Skeletal muscle cell (primary cell): ENCODE measurements at regions not wholly inside any gene's neighbourhood (a gene's known extent, or its start where the extent isn't known, plus 50 kb on each side); places are given as distances from the start of the nearest gene placed in this dataset.

Experiments
- DNase-seq: peaks from one replicate; pipeline ENCODE4 v3.0.0-alpha.2; 2010; ENCODE audit warnings: low read depth
- H3K4me3 ChIP-seq: 2 replicates; pipeline ENCODE4 v1.5.1; 2011; ENCODE audit warnings: low read depth, mild to moderate bottlenecking, control low read depth, low read length, moderate library complexity

GRCh38 chr6:68427630-68428029 is 207.5 kb upstream of the ADGRB3 start:
- no peak overlapping the region for H3K4me3 ChIP-seq
- DNase-seq, result peak; percentile 20

DNA sequence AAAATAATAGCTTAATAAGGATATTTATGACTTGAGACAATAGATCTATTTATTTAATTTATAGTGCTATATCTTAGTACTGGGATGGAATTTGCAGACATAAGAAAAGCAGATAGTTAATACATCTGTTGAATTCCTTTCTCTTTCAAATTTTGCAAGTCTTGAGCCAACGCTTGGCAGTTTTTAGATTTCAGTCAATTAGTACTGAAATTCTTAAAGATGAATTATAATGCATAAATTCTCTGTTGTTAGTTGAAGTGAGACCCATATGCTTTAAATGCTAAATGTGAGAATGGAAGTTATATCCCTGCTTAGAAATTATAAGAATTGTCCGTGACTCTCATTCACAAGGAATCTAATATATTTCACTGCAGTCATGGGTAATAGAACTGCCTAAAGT is 225.1 kb upstream of the ADGRB3 start:
- DNase-seq, result no peak
- H3K4me3 ChIP-seq, result no peak overlapping the region

- DNase-seq, result no peak
These were observed 234.7 kb upstream of the ADGRB3 start for GRCh38 chr6:68400396-68400795.

GRCh38 chr6:68391953-68392352 is 243.1 kb upstream of the ADGRB3 start:
- H3K4me3 ChIP-seq, result no peak overlapping the region
- no peak for DNase-seq

More at GRCh38 chr6:68400396-68400795, 234.7 kb upstream of the ADGRB3 start:
- H3K4me3 ChIP-seq, result no peak overlapping the region

DNA sequence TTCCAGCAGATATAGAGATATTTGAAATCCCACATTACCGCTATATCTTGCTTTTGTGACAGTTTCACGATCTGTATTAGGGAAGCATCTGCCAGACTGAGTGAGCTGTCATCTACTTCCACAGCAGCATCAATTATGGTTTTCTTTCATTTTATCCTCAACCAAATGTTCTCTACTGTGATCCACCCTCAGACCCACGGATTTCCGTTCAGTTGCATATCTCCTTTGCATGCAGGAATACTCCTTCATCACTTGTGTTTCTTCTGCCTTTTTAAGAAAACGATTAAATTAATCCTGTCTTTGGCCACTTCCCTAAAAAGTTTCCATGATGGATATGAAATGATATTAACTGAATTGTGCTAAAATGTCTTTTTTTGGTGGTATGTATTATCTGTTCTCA is 262.1 kb upstream of the ADGRB3 start:
- no peak overlapping the region for H3K4me3 ChIP-seq
- DNase-seq, result no peak

DNA sequence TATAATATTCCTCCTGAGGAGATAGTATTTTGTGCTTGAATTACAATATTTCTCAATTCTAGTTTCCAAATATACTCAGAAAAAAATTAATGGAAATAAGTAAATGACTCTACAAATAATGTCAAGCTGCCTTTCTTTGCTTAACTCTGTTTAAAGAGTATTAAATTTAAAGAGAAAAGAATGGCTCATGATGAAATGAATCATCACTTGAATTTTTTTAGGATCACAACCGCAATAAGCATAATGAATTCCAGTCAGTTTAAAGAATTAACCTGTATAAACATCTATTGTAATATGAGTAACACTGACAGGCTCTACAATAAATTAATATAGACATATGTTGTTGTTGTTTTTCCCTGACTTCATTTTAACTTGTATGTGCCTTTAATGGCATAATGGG is 266.2 kb upstream of the ADGRB3 start:
- H3K4me3 ChIP-seq, result no peak overlapping the region
- DNase-seq, result no peak

DNA sequence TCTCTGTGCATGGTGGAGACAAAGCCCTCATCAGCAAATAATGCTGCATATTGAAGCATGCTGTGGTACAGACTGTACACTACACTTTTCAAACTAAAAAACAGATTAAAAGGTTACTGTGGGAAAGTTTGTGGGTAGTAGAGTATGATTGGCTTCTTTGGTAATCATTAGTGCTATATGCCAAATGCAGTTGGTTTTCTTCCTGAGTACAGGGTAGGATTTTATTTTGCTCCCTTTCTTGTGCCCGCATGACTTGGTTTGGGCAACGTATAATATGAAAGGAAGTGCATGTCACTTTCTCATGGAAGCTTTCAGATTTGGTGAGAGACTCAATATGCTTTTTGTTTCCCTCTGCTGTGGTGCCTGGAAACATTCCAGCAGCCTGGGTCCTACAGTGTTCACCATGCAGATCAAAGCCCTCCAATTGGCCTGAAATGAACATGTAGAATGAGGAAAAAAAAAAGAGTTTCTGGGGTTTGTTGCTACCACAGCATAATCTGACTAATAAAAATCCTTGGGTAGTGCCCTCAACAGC is 270.7 kb upstream of the ADGRB3 start:
- DNase-seq, result no peak

GRCh38 chr6:68343901-68344300 is 291.2 kb upstream of the ADGRB3 start:
- DNase-seq, result peak; percentile 5
- no peak overlapping the region for H3K4me3 ChIP-seq

More for the DNA sequence above, 270.7 kb upstream of the ADGRB3 start:
- H3K4me3 ChIP-seq, result no peak overlapping the region

DNA sequence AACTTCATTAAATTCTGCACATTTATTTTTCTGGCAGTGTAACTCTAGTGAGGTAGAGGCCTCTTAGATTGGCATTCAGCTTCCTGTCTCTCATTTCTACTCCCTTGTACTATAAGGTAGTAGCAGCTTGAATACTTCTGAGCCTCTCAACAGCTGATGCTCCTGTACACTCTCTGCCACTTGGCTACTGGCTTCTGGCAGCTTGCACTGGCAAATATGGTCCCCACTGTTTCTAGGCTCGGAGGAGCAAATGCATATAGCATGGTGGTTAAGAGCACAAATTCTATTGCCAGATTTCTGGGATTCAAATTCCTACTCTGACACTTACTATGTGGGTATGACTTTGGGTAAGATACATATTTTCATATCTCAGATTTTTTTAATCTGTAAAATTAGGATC is 292.8 kb upstream of the ADGRB3 start:
- no peak overlapping the region for H3K4me3 ChIP-seq
- DNase-seq, result no peak

DNA sequence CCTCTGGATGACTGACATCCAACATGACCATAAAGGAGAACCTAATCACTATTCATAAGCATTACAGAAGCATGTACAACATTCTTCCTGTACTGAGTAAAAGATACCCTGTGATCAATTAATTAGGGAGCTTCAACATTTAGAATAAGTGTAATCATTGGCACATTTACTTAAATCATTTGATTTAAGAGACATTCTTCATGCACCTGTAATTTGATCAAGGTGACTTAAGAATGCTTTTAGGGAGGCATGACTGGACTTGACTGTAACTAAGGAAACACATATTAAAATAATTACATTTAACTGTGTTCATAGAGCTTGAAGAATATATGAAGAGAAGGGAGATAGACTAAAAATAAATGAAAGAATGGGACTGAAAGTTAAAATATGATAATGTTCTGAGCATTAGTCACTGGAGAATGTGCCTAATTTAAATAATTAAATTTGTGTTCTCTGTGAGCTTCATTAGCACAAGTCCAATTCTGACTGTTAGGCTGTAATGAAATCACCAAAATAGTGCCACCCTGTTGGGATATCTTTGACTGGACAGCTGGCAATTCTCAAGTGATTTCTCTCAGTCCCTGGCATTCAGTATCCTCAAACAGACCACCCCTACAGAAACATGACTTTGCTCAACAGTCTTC is 295.5 kb upstream of the ADGRB3 start:
- H3K4me3 ChIP-seq, result no peak overlapping the region
- DNase-seq, result no peak

- DNase-seq, result no peak
These were observed 301.6 kb upstream of the ADGRB3 start for GRCh38 chr6:68333442-68333841.

DNA sequence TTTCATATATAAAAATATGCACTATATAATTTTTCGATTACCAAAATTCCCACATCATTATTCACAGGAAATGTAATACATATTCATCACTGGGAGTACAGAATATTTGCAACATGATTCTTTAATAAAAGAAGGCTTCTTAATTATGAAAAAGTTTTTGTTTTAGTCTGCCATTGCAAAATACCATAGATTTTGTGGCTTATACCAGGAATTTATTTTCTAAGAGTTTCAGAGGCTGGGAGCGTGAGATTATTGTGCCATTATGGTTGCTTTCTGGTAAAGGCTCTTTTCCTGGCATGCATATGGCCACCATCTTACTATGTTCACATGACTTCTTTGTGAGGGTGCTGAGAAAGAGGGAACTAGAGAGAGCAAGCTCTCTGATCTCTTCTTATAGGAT is 306.9 kb upstream of the ADGRB3 start:
- DNase-seq, result no peak
- no peak overlapping the region for H3K4me3 ChIP-seq

More at GRCh38 chr6:68333442-68333841, 301.6 kb upstream of the ADGRB3 start:
- H3K4me3 ChIP-seq, result no peak overlapping the region

- no peak overlapping the region for H3K4me3 ChIP-seq
- no peak for DNase-seq
These were observed 308.3 kb upstream of the ADGRB3 start for GRCh38 chr6:68326762-68327161.

DNA sequence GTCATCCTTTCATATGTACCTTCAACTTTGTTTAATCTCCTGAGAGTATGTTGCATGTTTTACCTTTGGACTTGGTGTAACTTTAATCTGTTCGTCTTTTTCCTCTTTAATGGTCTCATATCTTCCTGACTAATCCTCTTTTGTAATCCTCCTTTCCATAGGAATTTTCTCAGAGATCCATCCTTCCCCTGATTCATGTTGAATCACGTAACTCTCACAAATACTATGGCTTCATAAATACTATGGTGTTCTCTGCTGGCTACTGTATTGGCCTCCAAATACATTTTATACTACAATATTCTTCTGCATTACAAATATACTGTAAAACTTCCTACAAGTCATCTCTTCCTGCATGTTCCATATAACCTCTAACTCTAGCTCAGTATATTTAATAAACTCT is 317.7 kb upstream of the ADGRB3 start:
- DNase-seq, result no peak
- no peak overlapping the region for H3K4me3 ChIP-seq

DNA sequence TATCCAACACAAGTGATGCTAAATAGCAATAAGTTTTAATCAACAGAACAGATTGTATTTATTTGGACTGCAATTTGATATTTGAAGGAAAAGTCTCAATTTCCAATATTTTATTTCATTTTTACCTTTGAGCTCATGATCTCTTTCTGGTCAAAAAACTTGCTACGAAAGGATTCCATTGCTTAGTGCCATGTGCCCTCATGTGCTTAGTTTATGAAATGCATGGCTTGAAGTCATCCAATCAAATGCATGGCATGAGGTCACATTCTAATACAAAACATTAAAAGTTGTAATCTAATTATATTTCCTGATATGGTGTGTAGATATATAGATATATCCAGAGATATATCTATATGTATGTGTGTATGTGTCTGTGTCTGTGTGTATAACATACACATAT is 321.2 kb upstream of the ADGRB3 start:
- H3K4me3 ChIP-seq, result no peak overlapping the region
- no peak for DNase-seq

DNA sequence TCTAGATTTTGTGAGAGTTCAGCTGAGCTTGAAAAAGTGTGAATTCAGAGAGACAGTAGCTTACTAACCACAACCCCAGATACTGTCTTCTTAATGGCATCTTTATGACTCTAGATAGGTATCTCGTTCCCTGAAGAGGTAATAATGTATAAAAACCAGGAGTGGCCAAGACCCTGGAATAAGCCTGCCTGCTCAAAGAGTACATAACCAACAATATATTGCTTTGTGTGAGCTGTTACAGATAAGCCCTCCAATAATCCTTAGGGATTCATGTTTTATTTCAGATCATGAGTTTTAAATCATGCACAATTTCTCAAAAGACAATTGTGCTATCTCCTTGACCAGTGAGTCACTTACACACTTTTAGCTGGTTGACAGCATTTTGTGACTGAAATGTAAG is 327.8 kb upstream of the ADGRB3 start:
- H3K4me3 ChIP-seq, result no peak overlapping the region
- DNase-seq, result no peak

GRCh38 chr6:68296126-68296525 is 339.0 kb upstream of the ADGRB3 start:
- no peak for DNase-seq
- no peak overlapping the region for H3K4me3 ChIP-seq

GRCh38 chr6:68282646-68283045 is 352.4 kb upstream of the ADGRB3 start:
- H3K4me3 ChIP-seq, result no peak overlapping the region
- DNase-seq, result no peak

- H3K4me3 ChIP-seq, result no peak overlapping the region
- DNase-seq, result peak; percentile 1
These were observed 355.1 kb upstream of the ADGRB3 start for GRCh38 chr6:68279793-68280557.

DNA sequence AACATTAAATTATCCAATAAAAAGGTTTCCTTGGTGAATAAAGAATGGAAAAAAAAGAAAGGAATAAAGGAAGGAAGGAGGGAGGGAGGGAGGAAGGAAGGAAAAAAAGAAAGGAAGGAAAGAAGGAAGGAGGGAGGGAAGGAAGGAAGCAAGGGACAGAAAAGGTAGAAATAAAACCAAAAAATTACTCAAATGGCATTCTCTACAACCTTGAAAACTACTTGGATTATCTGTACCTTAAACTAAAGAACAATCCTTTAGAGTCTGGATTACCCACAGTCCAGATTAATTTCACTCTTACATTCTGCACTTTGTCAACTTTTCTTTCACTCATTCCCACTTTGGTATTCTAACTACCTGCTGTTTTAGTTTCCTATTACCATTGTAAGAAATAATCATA is 361.8 kb upstream of the ADGRB3 start:
- H3K4me3 ChIP-seq, result no peak overlapping the region
- DNase-seq, result no peak

- H3K4me3 ChIP-seq, result no peak overlapping the region
- no peak for DNase-seq
These were observed 378.7 kb upstream of the ADGRB3 start for GRCh38 chr6:68256391-68256790.
